GM12892 (cell line): ENCODE measurements at regions not wholly inside any gene's neighbourhood (a gene's known extent, or its start where the extent isn't known, plus 50 kb on each side); places are given as distances from the start of the nearest gene placed in this dataset.

Source experiments
- POLR2A ChIP-seq: IDR thresholded peaks from 2 replicates; pipeline ENCODE4 v1.6.1; 2011; ENCODE audit warnings: low read depth, low read length, control low read depth
- TAF1 ChIP-seq: IDR thresholded peaks from 2 replicates; pipeline ENCODE4 v1.6.1; 2011; ENCODE audit warnings: low read depth, mild to moderate bottlenecking, control low read depth, low read length, borderline replicate concordance

DNA sequence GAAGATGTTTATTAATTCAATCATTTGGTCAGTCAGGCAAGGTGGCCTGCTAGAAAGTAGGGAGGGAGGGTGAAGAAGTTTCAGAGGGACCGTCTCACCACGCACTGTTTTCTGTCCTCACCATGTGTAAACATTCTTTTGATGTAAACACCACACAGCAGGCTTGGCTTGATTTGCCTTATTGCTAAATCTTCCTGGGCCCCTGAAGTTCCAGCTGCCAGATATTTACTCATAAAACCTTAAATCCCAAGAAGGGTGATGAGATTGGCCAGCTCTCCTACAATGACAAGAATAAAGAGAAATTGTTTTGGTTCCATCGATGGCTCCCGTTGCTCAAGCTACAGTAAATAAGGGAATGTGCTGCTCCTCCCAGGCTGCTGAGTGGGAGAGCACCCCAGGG lies 198.2 kb upstream of the TMTC4 start:
- TF ChIP-seq POLR2A (no peak), TAF1 (no peak)
